Activated effector memory CD4-positive, alpha-beta T cell treated with anti-CD3 and anti-CD28 coated beads, Interleukin-2, amount 50 U/mL, for 16 hours (primary cell): ENCODE measurements at regions not wholly inside any gene's neighbourhood (a gene's known extent, or its start where the extent isn't known, plus 50 kb on each side); places are given as distances from the start of the nearest gene placed in this dataset.

Experiments
- DNase-seq: peaks from one replicate; pipeline ENCODE4 v3.0.0-alpha.2; 2020

- no peak for DNase-seq
Measured at GRCh38 chr15:77731067-77731466, 98.4 kb upstream of the LINGO1 start.

GRCh38 chr15:77727635-77728304 lies 95.1 kb upstream of the LINGO1 start:
- no peak for DNase-seq

GRCh38 chr15:77724715-77725114 lies 92.0 kb upstream of the LINGO1 start:
- DNase-seq = no peak

- DNase-seq = no peak
Measured at GRCh38 chr15:77723756-77724155, 91.0 kb upstream of the LINGO1 start.

- DNase-seq = no peak
Measured at GRCh38 chr15:77722759-77723460, 90.2 kb upstream of the LINGO1 start.

- DNase-seq = no peak
Measured at GRCh38 chr15:77721963-77722362, 89.3 kb upstream of the LINGO1 start.

- DNase-seq = no peak
Measured at GRCh38 chr15:77720655-77721054, 87.9 kb upstream of the LINGO1 start.

- no peak for DNase-seq
Measured at GRCh38 chr15:77720173-77720572, 87.5 kb upstream of the LINGO1 start.

GRCh38 chr15:77719450-77719849 lies 86.7 kb upstream of the LINGO1 start:
- DNase-seq = no peak

GRCh38 chr15:77717333-77717990 lies 84.8 kb upstream of the LINGO1 start:
- DNase-seq = no peak

- no peak for DNase-seq
Measured at GRCh38 chr15:77716632-77717332, 84.1 kb upstream of the LINGO1 start.

GRCh38 chr15:77715860-77716259 lies 83.1 kb upstream of the LINGO1 start:
- DNase-seq = no peak

- no peak for DNase-seq
Measured at GRCh38 chr15:77715051-77715450, 82.3 kb upstream of the LINGO1 start.

GRCh38 chr15:77714555-77714954 lies 81.8 kb upstream of the LINGO1 start:
- no peak for DNase-seq

GRCh38 chr15:77714023-77714422 lies 81.3 kb upstream of the LINGO1 start:
- no peak for DNase-seq

GRCh38 chr15:77713281-77713680 lies 80.6 kb upstream of the LINGO1 start:
- DNase-seq = no peak

- no peak for DNase-seq
Measured at GRCh38 chr15:77712438-77712837, 79.7 kb upstream of the LINGO1 start.

GRCh38 chr15:77710637-77711036 lies 77.9 kb upstream of the LINGO1 start:
- DNase-seq = no peak

- no peak for DNase-seq
Measured at GRCh38 chr15:77710206-77710605, 77.5 kb upstream of the LINGO1 start.

GRCh38 chr15:77709135-77709886 lies 76.6 kb upstream of the LINGO1 start:
- no peak for DNase-seq

GRCh38 chr15:77706482-77707244 lies 74.0 kb upstream of the LINGO1 start:
- no peak for DNase-seq
